Left ventricle myocardium superior (tissue), 1 donor: ENCODE measurements at regions not wholly inside any gene's neighbourhood (a gene's known extent, or its start where the extent isn't known, plus 50 kb on each side); places are given as distances from the start of the nearest gene placed in this dataset.
"Not testable (repeated sequence)": the region's sequence is repeated elsewhere in the genome, so short reads cannot be mapped to it uniquely, and the experiment has no call there.

Experiments used
- ATAC-seq: fragments of 200-7000 bp; cut with Tn5 transposase; one replicate; pipeline ENCODE4 v1.9.1; 2020; ENCODE audit warnings: mild to moderate bottlenecking, moderate library complexity
- DNase-seq: peaks from one replicate; pipeline ENCODE4 v3.0.0-alpha.2; 2020
- intact Hi-C: fragments of 100-400 bp; cut with micrococcal nuclease; formaldehyde crosslinking; loops from one replicate; pipeline ENCODE4 v1.11.0; 2022
- donor health status: DM: no; HTN: yes; CAD: no; lungs with severe emphysema.

- DNase-seq (no peak), ATAC-seq (no peak)
- intact Hi-C loops = no loop called here
Measured at GRCh38 chr5:96127538-96127937, 165.9 kb upstream of the ELL2 start.

- intact Hi-C loops = no loop called here
- ATAC-seq = peak; percentile 75
- no peak for DNase-seq
Measured at GRCh38 chr5:96125231-96125891, 163.7 kb upstream of the ELL2 start.

GRCh38 chr5:96124589-96124988 is 162.9 kb upstream of the ELL2 start:
- intact Hi-C loops = no loop called here
- DNase-seq (no peak), ATAC-seq (no peak)

- DNase-seq (no peak), ATAC-seq (no peak)
- intact Hi-C loops = no loop called here
Measured at GRCh38 chr5:96123418-96123817, 161.8 kb upstream of the ELL2 start.

- ATAC-seq (no peak), DNase-seq (no peak)
- intact Hi-C loops = no loop called here
Measured at GRCh38 chr5:96121364-96121763, 159.7 kb upstream of the ELL2 start.

- no peak for DNase-seq
- ATAC-seq = no peak
- intact Hi-C loops = no loop called here
Measured at GRCh38 chr5:96120120-96120519, 158.5 kb upstream of the ELL2 start.

GRCh38 chr5:96117771-96118651 is 156.4 kb upstream of the ELL2 start:
- intact Hi-C loops = no loop called here
- DNase-seq = no peak
- no peak for ATAC-seq

- DNase-seq (no peak), ATAC-seq (no peak)
- intact Hi-C loops = no loop called here
Measured at GRCh38 chr5:96115147-96115807, 153.6 kb upstream of the ELL2 start.

GRCh38 chr5:96114736-96115135 is 153.1 kb upstream of the ELL2 start:
- ATAC-seq (no peak), DNase-seq (no peak)
- intact Hi-C loops = no loop called here

- DNase-seq (peak; percentile 40), ATAC-seq (peak; percentile 90)
- intact Hi-C loops = no loop called here
Measured at GRCh38 chr5:96113170-96113939, 151.7 kb upstream of the ELL2 start.

- intact Hi-C loops = no loop called here
- DNase-seq (no peak), ATAC-seq (no peak)
Measured at GRCh38 chr5:96112703-96113102, 151.1 kb upstream of the ELL2 start.

GRCh38 chr5:96112123-96112670 is 150.5 kb upstream of the ELL2 start:
- DNase-seq = no peak
- no peak for ATAC-seq
- intact Hi-C loops = no loop called here

- intact Hi-C loops = no loop called here
- ATAC-seq = no peak
- no peak for DNase-seq
Measured at GRCh38 chr5:96111080-96111756, 149.6 kb upstream of the ELL2 start.

- no peak for DNase-seq
- intact Hi-C loops = no loop called here
- no peak for ATAC-seq
Measured at GRCh38 chr5:96110300-96110699, 148.6 kb upstream of the ELL2 start.

- ATAC-seq, DNase-seq, intact Hi-C loops: not testable (repeated sequence)
Measured at GRCh38 chr5:96108629-96109028, 147.0 kb upstream of the ELL2 start.

GRCh38 chr5:96103829-96104228 is 142.2 kb upstream of the ELL2 start:
- intact Hi-C loops, DNase-seq, ATAC-seq: not testable (repeated sequence)

GRCh38 chr5:96101358-96102089 is 139.9 kb upstream of the ELL2 start:
- no peak for ATAC-seq
- DNase-seq = no peak
- intact Hi-C loops = no loop called here

GRCh38 chr5:96097488-96097887 is 135.8 kb upstream of the ELL2 start:
- intact Hi-C loops = not testable (repeated sequence)

More at GRCh38 chr5:96097488-96097887, 135.8 kb upstream of the ELL2 start:
- ATAC-seq, DNase-seq: not testable (repeated sequence)
